Stomach (tissue), 8 donors: ENCODE measurements at regions not wholly inside any gene's neighbourhood (a gene's known extent, or its start where the extent isn't known, plus 50 kb on each side); places are given as distances from the start of the nearest gene placed in this dataset.

ENCODE experiments used
- DNase-seq, 2 donors: peaks; one replicate each; pipeline versions ENCODE4 v3.0.0 to v3.0.0-alpha.2; 2013 to 2019
- H3K27ac ChIP-seq, 5 donors: fragments of 200-600 bp in 4 of 5; sonication (generic) in 4 of 5; one replicate each; pipeline ENCODE4 v1.5.1; 2013 to 2019; ENCODE audit warnings: mild to moderate bottlenecking in 1 of 5, moderate library complexity in 1 of 5
- H3K27me3 ChIP-seq, 3 donors: fragments of 200-600 bp; sonication (generic); one replicate each; pipeline ENCODE4 v1.5.1; 2017 to 2019; ENCODE audit warnings: mixed run types in 1 of 3
- H3K36me3 ChIP-seq, 4 donors: fragments of 200-600 bp; sonication (generic); 1 replicate in 3 of 4; 2 replicates in 1 of 4; pipeline ENCODE4 v1.5.1; 2016 to 2019
- H3K4me1 ChIP-seq, 4 donors: fragments of 200-600 bp; sonication (generic); one replicate each; pipeline ENCODE4 v1.5.1; 2016 to 2019
- H3K4me3 ChIP-seq, 4 donors: fragments of 200-600 bp; sonication (generic) in 3 of 4; one replicate each; pipeline ENCODE4 v1.5.1; 2016 to 2019; ENCODE audit warnings: mild to moderate bottlenecking in 1 of 4
- H3K9me3 ChIP-seq, 4 donors: fragments of 200-600 bp; sonication (generic); one replicate each; pipeline ENCODE4 v1.5.1; 2016 to 2019
- EP300 ChIP-seq: sonication (generic); formaldehyde crosslinking; IDR thresholded peaks from one replicate; pipeline ENCODE4 v1.6.1; 2017; ENCODE audit warnings: antibody characterized with exemption
- POLR2A ChIP-seq, 4 donors: fragments of 450-650 bp; IDR thresholded peaks; one replicate each; pipeline ENCODE4 v1.6.1; 2016; ENCODE audit warnings: antibody characterized with exemption in 4 of 4, control low read depth in 2 of 4, mild to moderate bottlenecking in 1 of 4, moderate library complexity in 1 of 4
- POLR2AphosphoS5 ChIP-seq, 3 donors: sonication (generic); formaldehyde crosslinking; IDR thresholded peaks; one replicate each; pipeline ENCODE4 v1.6.1; 2016; ENCODE audit warnings: antibody characterized with exemption in 3 of 3
- WGBS, 5 donors: extraction: QIAGEN DNeasy Blood & Tissue Kit in 3 of 5; methylation state at CpG; one replicate each; pipeline versions ENCODE4 v1.1.5 to v1.1.7; 2013 to 2018; 5-methylcytosine and 5-hydroxymethylcytosine counted together
- intact Hi-C: fragments of 100-400 bp; cut with DNase I; formaldehyde crosslinking; loops from one replicate; pipeline ENCODE4 v1.15.1; 2023; ENCODE audit warnings: low total_unique reads
- TF ChIP-seq, protein P1 (sequence below), 7 experiments: fragments of 450-650 bp in 4 of 7; fragments of 200-600 bp in 3 of 7; sonication (generic) in 3 of 7; IDR thresholded peaks; one replicate each; pipeline ENCODE4 v1.5.1; 2016 to 2019; ENCODE audit warnings: antibody characterized with exemption in 7 of 7, control low read depth in 2 of 7, mild to moderate bottlenecking in 1 of 7
- donor health status: healthy with polysubstance abuse.
- donor health status: Bipolar disorder and iron deficiency.
- donor health status: healthy.

DNA sequence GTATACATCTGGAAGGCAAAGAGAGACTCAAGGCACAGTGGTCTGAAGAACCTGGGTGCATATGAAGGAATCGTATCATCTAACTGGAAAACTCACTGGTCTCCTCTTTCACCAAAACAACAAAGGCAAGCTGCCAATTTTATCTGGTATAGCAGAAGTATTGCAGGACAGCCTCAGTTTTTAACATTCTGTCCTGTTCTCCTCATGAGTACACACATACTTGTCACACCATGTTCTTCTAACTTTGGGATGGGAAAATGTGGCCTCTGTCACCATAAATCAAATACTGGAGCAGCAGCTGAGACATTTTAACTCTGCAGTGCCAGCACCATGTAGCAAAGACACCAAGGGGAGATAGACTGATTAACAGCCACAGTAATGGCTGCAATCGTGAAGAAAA is 199.1 kb upstream of the CNR1 start:
- 78 to 92% (median 83%) methylated on average over 2 of the region's 2 CpGs for WGBS, 5 donors
- Histone ChIP-seq H3K9me3 (no peaks in the 10 kb centered on the region), H3K36me3 (no peaks in the 10 kb centered on the region), H3K27ac (peak overlapping the region in 1 of 5 donors; percentile 2), H3K4me1 (no peaks in the 10 kb centered on the region), H3K27me3 (no peaks in the 10 kb centered on the region), H3K4me3 (no peak overlapping the region)
- intact Hi-C loops = no loop called here
- DNase-seq = no peak
- peak; percentile 12 for TF ChIP-seq EP300
- TF ChIP-seq POLR2A (IDR thresholded peaks at IDR 0.05) = no peak
- TF ChIP-seq POLR2AphosphoS5 (IDR thresholded peaks at IDR 0.05) = peak in 1 of 3 donors; percentile 8
- TF ChIP-seq, protein P1, sequence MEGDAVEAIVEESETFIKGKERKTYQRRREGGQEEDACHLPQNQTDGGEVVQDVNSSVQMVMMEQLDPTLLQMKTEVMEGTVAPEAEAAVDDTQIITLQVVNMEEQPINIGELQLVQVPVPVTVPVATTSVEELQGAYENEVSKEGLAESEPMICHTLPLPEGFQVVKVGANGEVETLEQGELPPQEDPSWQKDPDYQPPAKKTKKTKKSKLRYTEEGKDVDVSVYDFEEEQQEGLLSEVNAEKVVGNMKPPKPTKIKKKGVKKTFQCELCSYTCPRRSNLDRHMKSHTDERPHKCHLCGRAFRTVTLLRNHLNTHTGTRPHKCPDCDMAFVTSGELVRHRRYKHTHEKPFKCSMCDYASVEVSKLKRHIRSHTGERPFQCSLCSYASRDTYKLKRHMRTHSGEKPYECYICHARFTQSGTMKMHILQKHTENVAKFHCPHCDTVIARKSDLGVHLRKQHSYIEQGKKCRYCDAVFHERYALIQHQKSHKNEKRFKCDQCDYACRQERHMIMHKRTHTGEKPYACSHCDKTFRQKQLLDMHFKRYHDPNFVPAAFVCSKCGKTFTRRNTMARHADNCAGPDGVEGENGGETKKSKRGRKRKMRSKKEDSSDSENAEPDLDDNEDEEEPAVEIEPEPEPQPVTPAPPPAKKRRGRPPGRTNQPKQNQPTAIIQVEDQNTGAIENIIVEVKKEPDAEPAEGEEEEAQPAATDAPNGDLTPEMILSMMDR (IDR thresholded peaks at IDR 0.05) = no peak

DNA sequence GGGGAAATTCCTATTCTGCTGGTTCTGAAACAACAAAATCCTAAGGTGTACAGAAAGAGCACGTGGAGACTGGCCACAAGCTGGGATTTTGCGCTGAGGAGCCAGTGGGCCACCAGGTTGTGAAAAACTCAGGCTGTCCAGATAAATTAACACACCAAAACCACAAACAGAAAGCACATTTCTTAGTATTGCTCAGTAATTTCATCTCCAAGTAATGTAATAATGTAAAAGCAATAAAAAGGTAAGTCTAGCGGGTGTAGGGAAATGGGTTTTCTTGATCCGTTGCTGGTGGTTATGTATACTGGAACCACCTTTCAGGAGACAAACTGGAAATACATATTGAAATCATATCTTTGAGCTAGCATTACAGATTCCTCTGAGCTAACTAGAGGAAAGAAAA is 195.6 kb upstream of the CNR1 start:
- no peak overlapping the region for H3K4me3 ChIP-seq
- H3K36me3 ChIP-seq = no peaks in the 10 kb centered on the region
- no peak for DNase-seq
- TF ChIP-seq, protein P1 (IDR thresholded peaks at IDR 0.05) = no peak
- TF ChIP-seq POLR2AphosphoS5 (IDR thresholded peaks at IDR 0.05) (no peak), EP300 (no peak), POLR2A (IDR thresholded peaks at IDR 0.05) (no peak)
- intact Hi-C loops = no loop called here
- no peaks in the 10 kb centered on the region for H3K27me3 ChIP-seq
- no peak overlapping the region for H3K27ac ChIP-seq
- H3K9me3 ChIP-seq = no peaks in the 10 kb centered on the region
- 80 to 88% (median 82%) methylated on average over 4 of the region's 4 CpGs for WGBS, 5 donors
- no peaks in the 10 kb centered on the region for H3K4me1 ChIP-seq

DNA sequence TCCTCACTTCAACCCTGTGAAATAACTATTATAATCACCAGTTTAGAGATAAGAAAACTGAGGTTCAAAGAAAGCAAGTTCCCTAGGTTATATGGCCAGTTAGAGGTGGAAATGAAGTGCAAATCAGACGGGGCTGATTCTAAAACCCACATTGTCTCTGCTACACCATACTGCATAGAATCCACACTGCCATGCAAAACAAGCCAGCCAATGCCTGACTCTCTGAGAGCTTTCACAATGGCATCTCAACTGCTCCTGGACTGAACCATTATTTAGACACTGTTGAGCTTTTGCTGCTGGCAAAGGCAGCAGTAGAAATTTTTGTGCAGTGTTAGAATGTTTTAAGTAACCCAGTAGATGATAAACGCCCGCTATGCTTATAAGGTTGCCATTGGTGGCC is 195.2 kb upstream of the CNR1 start:
- H3K27ac ChIP-seq = no peak overlapping the region
- no peak overlapping the region for H3K4me3 ChIP-seq
- DNase-seq = no peak
- no peaks in the 10 kb centered on the region for H3K27me3 ChIP-seq
- H3K4me1 ChIP-seq = no peaks in the 10 kb centered on the region
- intact Hi-C loops = no loop called here
- no peaks in the 10 kb centered on the region for H3K36me3 ChIP-seq
- TF ChIP-seq POLR2A (IDR thresholded peaks at IDR 0.05) (no peak), EP300 (no peak), POLR2AphosphoS5 (IDR thresholded peaks at IDR 0.05) (no peak)
- TF ChIP-seq, protein P1 (IDR thresholded peaks at IDR 0.05) = no peak
- H3K9me3 ChIP-seq = no peaks in the 10 kb centered on the region
- WGBS, 5 donors = 67 to 78% (median 72%) methylated on average over 3 of the region's 3 CpGs

DNA sequence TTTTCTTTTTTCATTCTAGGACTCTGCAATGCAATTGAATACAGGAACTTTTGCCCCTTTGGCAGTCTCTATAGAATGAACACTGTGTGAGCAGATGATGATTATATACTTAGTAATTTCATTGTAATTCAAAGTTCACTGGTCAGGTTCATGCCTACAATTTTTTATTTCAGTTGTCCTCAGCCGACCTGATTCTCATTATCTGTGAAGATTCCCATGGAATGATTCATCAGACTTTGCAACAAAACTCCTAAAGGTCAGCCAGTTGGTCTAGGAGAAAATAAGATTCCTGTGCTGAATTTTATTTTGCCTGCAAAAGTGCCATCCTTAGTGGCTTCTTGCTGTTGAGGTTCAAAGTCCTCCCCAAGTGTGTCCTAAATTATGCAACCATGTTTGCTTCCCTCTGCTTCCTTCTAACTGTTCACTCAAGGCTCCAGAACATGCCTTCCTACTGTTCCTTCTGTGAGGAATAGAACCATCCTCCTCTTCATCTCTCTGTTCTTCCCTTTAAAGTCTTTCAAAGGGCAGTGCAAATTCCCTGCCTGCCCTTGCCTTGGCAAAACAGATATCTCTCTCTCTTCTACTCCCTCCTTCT is 194.2 kb upstream of the CNR1 start:
- TF ChIP-seq EP300 = no peak
- TF ChIP-seq POLR2AphosphoS5 (IDR thresholded peaks at IDR 0.05) = no peak
- TF ChIP-seq POLR2A (IDR thresholded peaks at IDR 0.05) = no peak
- TF ChIP-seq, protein P1 (IDR thresholded peaks at IDR 0.05) = no peak
- no peaks in the 10 kb centered on the region for H3K4me1 ChIP-seq
- H3K9me3 ChIP-seq = no peaks in the 10 kb centered on the region
- no peaks in the 10 kb centered on the region for H3K36me3 ChIP-seq
- no peak overlapping the region for H3K27ac ChIP-seq
- whole genome bisulfite sequencing, 5 donors = 35 to 67% (median 55%) methylated on average over 1 of the region's 1 CpG
- intact Hi-C loops = no loop called here
- DNase-seq = no peak
- H3K4me3 ChIP-seq = no peak overlapping the region
- H3K27me3 ChIP-seq = no peaks in the 10 kb centered on the region
